Liver (tissue), 8 donors: ENCODE measurements at regions not wholly inside any gene's neighbourhood (a gene's known extent, or its start where the extent isn't known, plus 50 kb on each side); places are given as distances from the start of the nearest gene placed in this dataset.

ENCODE experiments used
- DNase-seq: peaks from one replicate; pipeline ENCODE4 v3.0.0-alpha.2; 2017; ENCODE audit warnings: low spot score
- H3K27ac ChIP-seq, 2 donors: one replicate each; pipeline ENCODE4 v1.7.0; 2013; ENCODE audit warnings: inconsistent platforms in 2 of 2, low read length in 2 of 2, control low read depth in 1 of 2, low read depth in 1 of 2, mild to moderate bottlenecking in 1 of 2
- H3K27me3 ChIP-seq, 4 donors: one replicate each; pipeline versions ENCODE4 v1.6.1 to v1.7.0; 2013; ENCODE audit warnings: low read length in 3 of 4, inconsistent platforms in 1 of 4, mild to moderate bottlenecking in 1 of 4, moderate library complexity in 1 of 4; ENCODE audit not compliant: control insufficient read depth in 4 of 4, insufficient read depth in 4 of 4
- H3K36me3 ChIP-seq, 4 donors: one replicate each; pipeline versions ENCODE4 v1.6.1 to v1.7.0; 2013; ENCODE audit warnings: low read length in 3 of 4, mild to moderate bottlenecking in 3 of 4, low read depth in 1 of 4, moderate library complexity in 1 of 4; ENCODE audit not compliant: control insufficient read depth in 4 of 4, insufficient read depth in 3 of 4
- H3K4me1 ChIP-seq, 4 donors: one replicate each; pipeline versions ENCODE4 v1.6.1 to v1.7.0; 2013; ENCODE audit warnings: low read length in 3 of 4, mild to moderate bottlenecking in 3 of 4, moderate library complexity in 1 of 4; ENCODE audit not compliant: control insufficient read depth in 4 of 4, insufficient read depth in 4 of 4
- H3K4me3 ChIP-seq, 3 donors: one replicate each; pipeline versions ENCODE4 v1.6.1 to v1.7.0; 2013; ENCODE audit warnings: low read length in 3 of 3, control low read depth in 1 of 3, low read depth in 1 of 3, mild to moderate bottlenecking in 1 of 3
- H3K9ac ChIP-seq, 2 donors: one replicate each; pipeline ENCODE4 v1.7.0; 2013; ENCODE audit warnings: low read length in 2 of 2, mild to moderate bottlenecking in 2 of 2, moderate library complexity in 2 of 2, control low read depth in 1 of 2, low read depth in 1 of 2
- H3K9me3 ChIP-seq, 4 donors: one replicate each; pipeline versions ENCODE4 v1.6.1 to v1.7.0; 2013; ENCODE audit warnings: low read length in 3 of 4; ENCODE audit not compliant: control insufficient read depth in 4 of 4
- EGR1 ChIP-seq, 2 donors: IDR thresholded peaks; 2 replicates each; pipeline ENCODE4 v1.6.1; 2016 to 2018; ENCODE audit warnings: antibody characterized with exemption in 2 of 2, low read depth in 2 of 2
- FOXA1 ChIP-seq: IDR thresholded peaks from 2 replicates; pipeline ENCODE4 v1.6.1; 2016; ENCODE audit warnings: antibody characterized with exemption
- FOXA2 ChIP-seq: IDR thresholded peaks from 2 replicates; pipeline ENCODE4 v1.6.1; 2016; ENCODE audit warnings: antibody characterized with exemption
- GABPA ChIP-seq, 2 donors: IDR thresholded peaks in 1 of 2; conservative IDR thresholded peaks in 1 of 2; 2 replicates each; pipeline ENCODE4 v1.6.1; 2016; ENCODE audit warnings: antibody characterized with exemption in 2 of 2, mild to moderate bottlenecking in 1 of 2, moderate library complexity in 1 of 2
- HNF4A ChIP-seq, 2 donors: conservative IDR thresholded peaks; 2 replicates each; pipeline ENCODE4 v1.6.1; 2016; ENCODE audit warnings: antibody characterized with exemption in 2 of 2, mild to moderate bottlenecking in 2 of 2
- HNF4G ChIP-seq: IDR thresholded peaks from 2 replicates; pipeline ENCODE4 v1.6.1; 2016; ENCODE audit warnings: antibody characterized with exemption
- JUND ChIP-seq, 2 donors: IDR thresholded peaks; 2 replicates each; pipeline ENCODE4 v1.6.1; 2016; ENCODE audit warnings: antibody characterized with exemption in 2 of 2
- NR2F2 ChIP-seq: IDR thresholded peaks from 2 replicates; pipeline ENCODE4 v1.6.1; 2016; ENCODE audit warnings: antibody characterized with exemption
- RAD21 ChIP-seq, 2 donors: IDR thresholded peaks; 2 replicates each; pipeline ENCODE4 v1.6.1; 2016; ENCODE audit warnings: antibody characterized with exemption in 2 of 2, mild to moderate bottlenecking in 2 of 2
- RXRA ChIP-seq, 2 donors: IDR thresholded peaks; 2 replicates each; pipeline ENCODE4 v1.6.1; 2017 to 2018; ENCODE audit warnings: antibody characterized with exemption in 2 of 2, mild to moderate bottlenecking in 1 of 2
- SP1 ChIP-seq: IDR thresholded peaks from 2 replicates; pipeline ENCODE4 v1.6.1; 2018; ENCODE audit warnings: antibody characterized with exemption, mild to moderate bottlenecking
- TAF1 ChIP-seq: conservative IDR thresholded peaks from 2 replicates; pipeline ENCODE4 v1.6.1; 2016; ENCODE audit warnings: antibody characterized with exemption, mild to moderate bottlenecking
- YY1 ChIP-seq: IDR thresholded peaks from 2 replicates; pipeline ENCODE4 v1.6.1; 2016; ENCODE audit warnings: antibody characterized with exemption, mild to moderate bottlenecking
- WGBS: extraction: QIAGEN DNeasy Blood & Tissue Kit; methylation state at CpG from one replicate; pipeline ENCODE4 v1.1.7; 2013; 5-methylcytosine and 5-hydroxymethylcytosine counted together
- TF ChIP-seq, protein P1 (sequence below): IDR thresholded peaks from 2 replicates; pipeline ENCODE4 v1.6.1; 2016; ENCODE audit warnings: antibody characterized with exemption
- TF ChIP-seq, protein P2 (sequence below): IDR thresholded peaks from 2 replicates; pipeline ENCODE4 v1.6.1; 2016; ENCODE audit warnings: antibody characterized with exemption, mild to moderate bottlenecking
- TF ChIP-seq, protein P3 (sequence below): IDR thresholded peaks from 2 replicates; pipeline ENCODE4 v1.6.1; 2016; ENCODE audit warnings: antibody characterized with exemption
- TF ChIP-seq, protein P4 (sequence below): fragments of 150-350 bp; IDR thresholded peaks from 2 replicates; pipeline ENCODE4 v1.5.1; 2017; ENCODE audit warnings: improper control_type of control experiment, low read depth, low read length; ENCODE audit not compliant: missing input control
- TF ChIP-seq, protein P5 (sequence below): IDR thresholded peaks from 2 replicates; pipeline ENCODE4 v1.6.1; 2016; ENCODE audit warnings: antibody characterized with exemption
- donor health status: healthy.
- donor health status: healthy.
- donor health status: healthy.
- donor health status: healthy.
- donor health status: healthy.

DNA sequence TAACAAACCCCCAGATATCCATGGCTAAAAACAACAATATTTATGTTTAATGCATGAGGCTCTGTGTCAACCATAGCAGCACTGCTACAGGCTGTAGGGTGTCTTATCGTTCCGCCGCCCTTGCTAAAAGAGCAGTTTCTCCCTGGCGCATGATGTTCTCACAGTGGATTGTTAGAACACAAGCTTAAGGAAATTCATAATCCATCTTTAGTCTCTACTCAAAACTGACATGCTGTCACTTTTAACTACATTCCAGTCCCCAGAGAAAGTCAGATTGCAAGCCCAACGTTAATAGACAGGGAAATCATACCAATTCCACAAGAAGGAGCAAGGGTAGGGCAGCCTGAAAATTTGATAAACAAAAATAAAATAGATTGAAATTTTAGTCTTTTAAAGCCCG is 1960.8 kb downstream of the PCDH7 start:
- H3K27ac ChIP-seq, result no peak overlapping the region
- no peaks in the 10 kb centered on the region for H3K27me3 ChIP-seq
- DNase-seq, result no peak
- H3K4me3 ChIP-seq, result no peak overlapping the region
- no peaks in the 10 kb centered on the region for H3K4me1 ChIP-seq
- TF ChIP-seq RAD21 (IDR thresholded peaks at IDR 0.05), result no peak
- no peak for TF ChIP-seq GABPA (IDR thresholded peaks at IDR 0.05 in 1 of 2, conservative IDR thresholded peaks at IDR 0.05 in 1 of 2)
- TF ChIP-seq, protein P1, sequence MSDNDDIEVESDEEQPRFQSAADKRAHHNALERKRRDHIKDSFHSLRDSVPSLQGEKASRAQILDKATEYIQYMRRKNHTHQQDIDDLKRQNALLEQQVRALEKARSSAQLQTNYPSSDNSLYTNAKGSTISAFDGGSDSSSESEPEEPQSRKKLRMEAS, result no peak
- TF ChIP-seq HNF4A (conservative IDR thresholded peaks at IDR 0.05), result no peak
- TF ChIP-seq SP1, result no peak
- no peak for TF ChIP-seq JUND (IDR thresholded peaks at IDR 0.05)
- TF ChIP-seq, protein P2, sequence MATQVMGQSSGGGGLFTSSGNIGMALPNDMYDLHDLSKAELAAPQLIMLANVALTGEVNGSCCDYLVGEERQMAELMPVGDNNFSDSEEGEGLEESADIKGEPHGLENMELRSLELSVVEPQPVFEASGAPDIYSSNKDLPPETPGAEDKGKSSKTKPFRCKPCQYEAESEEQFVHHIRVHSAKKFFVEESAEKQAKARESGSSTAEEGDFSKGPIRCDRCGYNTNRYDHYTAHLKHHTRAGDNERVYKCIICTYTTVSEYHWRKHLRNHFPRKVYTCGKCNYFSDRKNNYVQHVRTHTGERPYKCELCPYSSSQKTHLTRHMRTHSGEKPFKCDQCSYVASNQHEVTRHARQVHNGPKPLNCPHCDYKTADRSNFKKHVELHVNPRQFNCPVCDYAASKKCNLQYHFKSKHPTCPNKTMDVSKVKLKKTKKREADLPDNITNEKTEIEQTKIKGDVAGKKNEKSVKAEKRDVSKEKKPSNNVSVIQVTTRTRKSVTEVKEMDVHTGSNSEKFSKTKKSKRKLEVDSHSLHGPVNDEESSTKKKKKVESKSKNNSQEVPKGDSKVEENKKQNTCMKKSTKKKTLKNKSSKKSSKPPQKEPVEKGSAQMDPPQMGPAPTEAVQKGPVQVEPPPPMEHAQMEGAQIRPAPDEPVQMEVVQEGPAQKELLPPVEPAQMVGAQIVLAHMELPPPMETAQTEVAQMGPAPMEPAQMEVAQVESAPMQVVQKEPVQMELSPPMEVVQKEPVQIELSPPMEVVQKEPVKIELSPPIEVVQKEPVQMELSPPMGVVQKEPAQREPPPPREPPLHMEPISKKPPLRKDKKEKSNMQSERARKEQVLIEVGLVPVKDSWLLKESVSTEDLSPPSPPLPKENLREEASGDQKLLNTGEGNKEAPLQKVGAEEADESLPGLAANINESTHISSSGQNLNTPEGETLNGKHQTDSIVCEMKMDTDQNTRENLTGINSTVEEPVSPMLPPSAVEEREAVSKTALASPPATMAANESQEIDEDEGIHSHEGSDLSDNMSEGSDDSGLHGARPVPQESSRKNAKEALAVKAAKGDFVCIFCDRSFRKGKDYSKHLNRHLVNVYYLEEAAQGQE, result no peak
- TF ChIP-seq, protein P3, sequence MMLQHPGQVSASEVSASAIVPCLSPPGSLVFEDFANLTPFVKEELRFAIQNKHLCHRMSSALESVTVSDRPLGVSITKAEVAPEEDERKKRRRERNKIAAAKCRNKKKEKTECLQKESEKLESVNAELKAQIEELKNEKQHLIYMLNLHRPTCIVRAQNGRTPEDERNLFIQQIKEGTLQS, result no peak
- no peak for TF ChIP-seq HNF4G
- no peak for TF ChIP-seq FOXA2
- TF ChIP-seq NR2F2, result no peak
- no peak for TF ChIP-seq YY1
- TF ChIP-seq, protein P4, sequence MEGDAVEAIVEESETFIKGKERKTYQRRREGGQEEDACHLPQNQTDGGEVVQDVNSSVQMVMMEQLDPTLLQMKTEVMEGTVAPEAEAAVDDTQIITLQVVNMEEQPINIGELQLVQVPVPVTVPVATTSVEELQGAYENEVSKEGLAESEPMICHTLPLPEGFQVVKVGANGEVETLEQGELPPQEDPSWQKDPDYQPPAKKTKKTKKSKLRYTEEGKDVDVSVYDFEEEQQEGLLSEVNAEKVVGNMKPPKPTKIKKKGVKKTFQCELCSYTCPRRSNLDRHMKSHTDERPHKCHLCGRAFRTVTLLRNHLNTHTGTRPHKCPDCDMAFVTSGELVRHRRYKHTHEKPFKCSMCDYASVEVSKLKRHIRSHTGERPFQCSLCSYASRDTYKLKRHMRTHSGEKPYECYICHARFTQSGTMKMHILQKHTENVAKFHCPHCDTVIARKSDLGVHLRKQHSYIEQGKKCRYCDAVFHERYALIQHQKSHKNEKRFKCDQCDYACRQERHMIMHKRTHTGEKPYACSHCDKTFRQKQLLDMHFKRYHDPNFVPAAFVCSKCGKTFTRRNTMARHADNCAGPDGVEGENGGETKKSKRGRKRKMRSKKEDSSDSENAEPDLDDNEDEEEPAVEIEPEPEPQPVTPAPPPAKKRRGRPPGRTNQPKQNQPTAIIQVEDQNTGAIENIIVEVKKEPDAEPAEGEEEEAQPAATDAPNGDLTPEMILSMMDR, result no peak
- TF ChIP-seq FOXA1, result no peak
- WGBS, result 87% methylated on average over 6 of the region's 6 CpGs
- H3K9ac ChIP-seq, result no peak overlapping the region
- H3K9me3 ChIP-seq, result no peaks in the 10 kb centered on the region
- H3K36me3 ChIP-seq, result no peaks in the 10 kb centered on the region

DNA sequence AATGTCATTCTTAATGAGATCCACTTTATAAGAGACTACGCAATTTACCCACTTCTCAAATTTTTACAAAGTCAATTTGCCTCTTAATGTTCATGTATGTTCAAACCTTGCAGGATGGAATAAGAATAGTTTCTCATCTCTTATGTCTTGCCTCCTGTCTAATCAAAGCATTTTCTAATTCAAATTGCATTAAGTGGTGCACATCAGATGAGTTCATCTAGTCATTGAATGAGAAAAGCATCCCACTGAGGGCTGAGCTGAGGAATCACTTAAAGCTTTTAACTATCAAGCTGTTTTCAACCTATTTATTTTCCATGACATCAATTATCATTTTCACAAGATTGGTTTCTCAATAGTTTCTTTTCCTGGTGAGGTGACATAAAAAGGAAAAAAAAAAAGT is 1964.0 kb downstream of the PCDH7 start:
- no peak overlapping the region for H3K9ac ChIP-seq
- WGBS, result 91% methylated on average over 1 of the region's 1 CpG
- no peaks in the 10 kb centered on the region for H3K4me1 ChIP-seq
- no peak for DNase-seq
- no peaks in the 10 kb centered on the region for H3K9me3 ChIP-seq
- no peaks in the 10 kb centered on the region for H3K27me3 ChIP-seq
- no peak overlapping the region for H3K27ac ChIP-seq
- H3K36me3 ChIP-seq, result no peaks in the 10 kb centered on the region
- H3K4me3 ChIP-seq, result no peak overlapping the region
- TF ChIP-seq, protein P5, sequence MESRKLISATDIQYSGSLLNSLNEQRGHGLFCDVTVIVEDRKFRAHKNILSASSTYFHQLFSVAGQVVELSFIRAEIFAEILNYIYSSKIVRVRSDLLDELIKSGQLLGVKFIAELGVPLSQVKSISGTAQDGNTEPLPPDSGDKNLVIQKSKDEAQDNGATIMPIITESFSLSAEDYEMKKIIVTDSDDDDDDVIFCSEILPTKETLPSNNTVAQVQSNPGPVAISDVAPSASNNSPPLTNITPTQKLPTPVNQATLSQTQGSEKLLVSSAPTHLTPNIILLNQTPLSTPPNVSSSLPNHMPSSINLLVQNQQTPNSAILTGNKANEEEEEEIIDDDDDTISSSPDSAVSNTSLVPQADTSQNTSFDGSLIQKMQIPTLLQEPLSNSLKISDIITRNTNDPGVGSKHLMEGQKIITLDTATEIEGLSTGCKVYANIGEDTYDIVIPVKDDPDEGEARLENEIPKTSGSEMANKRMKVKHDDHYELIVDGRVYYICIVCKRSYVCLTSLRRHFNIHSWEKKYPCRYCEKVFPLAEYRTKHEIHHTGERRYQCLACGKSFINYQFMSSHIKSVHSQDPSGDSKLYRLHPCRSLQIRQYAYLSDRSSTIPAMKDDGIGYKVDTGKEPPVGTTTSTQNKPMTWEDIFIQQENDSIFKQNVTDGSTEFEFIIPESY, result no peak
- TF ChIP-seq TAF1 (no peak), RAD21 (IDR thresholded peaks at IDR 0.05) (no peak), SP1 (no peak), YY1 (no peak), RXRA (IDR thresholded peaks at IDR 0.05) (no peak), FOXA1 (no peak), EGR1 (IDR thresholded peaks at IDR 0.05; ENCODE audit: low read depth in 2 of 2) (no peak), FOXA2 (no peak), NR2F2 (no peak), JUND (IDR thresholded peaks at IDR 0.05) (no peak)
- TF ChIP-seq, protein P4, result no peak
- TF ChIP-seq, protein P2, result no peak
- TF ChIP-seq, protein P1, result no peak
